VCaP (cell line): ENCODE measurements at regions not wholly inside any gene's neighbourhood (a gene's known extent, or its start where the extent isn't known, plus 50 kb on each side); places are given as distances from the start of the nearest gene placed in this dataset.
"Not testable (repeated sequence)": the region's sequence is repeated elsewhere in the genome, so short reads cannot be mapped to it uniquely, and the experiment has no call there.

Experiments
- H3K27ac ChIP-seq: fragments of 450-650 bp; 2 replicates; pipeline ENCODE4 v1.5.1; 2017
- CTCF ChIP-seq: fragments of 450-650 bp; conservative IDR thresholded peaks from 2 replicates; pipeline ENCODE4 v1.5.1; 2017; ENCODE audit warnings: mild to moderate bottlenecking, moderate library complexity

- TF ChIP-seq CTCF = no peak
Observed at GRCh38 chr6:139955366-139956155, 581.1 kb upstream of the CITED2 start.

GRCh38 chr6:139954463-139955071 is 580.1 kb upstream of the CITED2 start:
- no peak for TF ChIP-seq CTCF

More at GRCh38 chr6:139955366-139956155, 581.1 kb upstream of the CITED2 start:
- H3K27ac ChIP-seq = peak overlapping the region; percentile 31; the same call in 1 of the 2 replicates

GRCh38 chr6:139953780-139954179 is 579.3 kb upstream of the CITED2 start:
- not testable (repeated sequence) for H3K27ac ChIP-seq

More at GRCh38 chr6:139954463-139955071, 580.1 kb upstream of the CITED2 start:
- H3K27ac ChIP-seq = no peak overlapping the region

- no peak overlapping the region for H3K27ac ChIP-seq
- no peak for TF ChIP-seq CTCF
Observed at GRCh38 chr6:139951172-139951571, 576.7 kb upstream of the CITED2 start.

DNA sequence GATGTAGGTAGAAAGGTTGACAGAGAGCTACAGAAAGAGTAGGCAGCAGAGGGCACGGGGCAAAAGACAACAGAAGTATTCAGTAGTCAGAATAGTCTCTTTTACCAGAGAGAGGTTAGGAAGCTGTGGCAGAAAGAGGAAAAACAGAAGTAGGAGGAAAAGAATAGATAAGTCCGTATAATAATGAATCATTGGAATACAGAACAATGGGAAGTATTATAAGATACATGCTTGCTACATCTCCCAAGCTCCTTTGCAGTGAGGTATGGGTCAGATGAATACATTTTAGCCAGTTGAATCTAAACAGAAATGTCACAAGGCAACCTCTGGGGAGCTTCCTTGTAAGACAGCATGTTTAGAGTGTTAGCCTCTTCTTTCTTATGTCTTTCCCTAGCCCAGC is 570.5 kb upstream of the CITED2 start:
- H3K27ac ChIP-seq = no peak overlapping the region
- no peak for TF ChIP-seq CTCF

GRCh38 chr6:139944131-139944530 is 569.7 kb upstream of the CITED2 start:
- no peak overlapping the region for H3K27ac ChIP-seq
- TF ChIP-seq CTCF = no peak

DNA sequence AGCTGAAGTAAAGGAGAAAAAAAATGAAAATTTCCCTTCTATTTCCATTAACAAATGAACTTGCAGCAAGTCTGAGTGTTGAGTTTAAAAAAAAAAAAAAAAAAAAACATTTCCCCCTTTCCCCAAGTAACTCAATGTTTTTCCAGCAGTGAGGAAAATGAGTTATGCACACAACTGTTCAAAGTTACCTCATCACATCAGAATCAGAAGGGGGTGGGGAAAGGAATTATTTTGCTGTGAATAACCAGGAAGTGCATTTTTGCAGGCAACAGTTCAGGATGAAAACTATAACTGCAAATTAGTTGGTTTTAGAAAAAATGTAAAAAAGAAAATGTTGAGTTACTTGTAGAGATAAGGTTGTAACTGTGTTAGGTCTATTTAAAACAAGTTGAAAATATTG is 568.9 kb upstream of the CITED2 start:
- no peak overlapping the region for H3K27ac ChIP-seq

More for the DNA sequence above, 568.9 kb upstream of the CITED2 start:
- no peak for TF ChIP-seq CTCF
